ENCODE measurements at regions not wholly inside any gene's neighbourhood (a gene's known extent, or its start where the extent isn't known, plus 50 kb on each side); places are given as distances from the start of the nearest gene placed in this dataset.
"Not testable (repeated sequence)": the region's sequence is repeated elsewhere in the genome, so short reads cannot be mapped to it uniquely, and the experiment has no call there.

DNA sequence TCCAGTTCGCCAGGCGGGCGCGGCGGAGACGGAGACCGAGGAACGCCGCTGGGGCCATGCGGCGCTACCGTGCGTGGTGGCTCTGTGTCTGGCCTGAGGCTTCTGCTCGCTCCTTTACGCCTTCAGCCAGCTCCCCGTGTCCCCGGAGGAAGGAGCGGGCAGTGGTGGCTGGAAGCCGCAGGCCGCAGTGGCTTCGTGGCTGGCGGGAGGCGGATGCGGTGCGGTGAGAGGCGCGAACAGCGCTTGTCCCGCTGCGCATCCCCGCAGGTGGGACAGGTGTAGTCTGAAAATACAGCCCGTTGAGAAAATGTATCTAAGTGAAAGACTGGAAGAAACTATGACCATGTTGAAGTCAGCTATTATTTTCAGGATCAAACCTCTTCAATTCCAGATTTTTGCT, 796.5 kb downstream of the FOXD4L5 start:
- H2BK5ac ChIP-seq (ENCODE audit: low read depth, low read length); H3K56ac ChIP-seq (replicated peaks; ENCODE audit: insufficient read length, low read depth, low read length); H3K9ac ChIP-seq (replicated peaks in 1 of 4; ENCODE audit: extremely low read depth in 1 of 4, low read depth in 3 of 4, low read length in 3 of 4); FAIRE-seq; H3K9me3 ChIP-seq (ENCODE audit: insufficient read depth in 2 of 2, low read depth in 1 of 2, low read length in 1 of 2); H3K4me1 ChIP-seq (replicated peaks in 1 of 4; ENCODE audit: control insufficient read depth in 3 of 4, insufficient read depth in 4 of 4, low read length in 3 of 4); H2BK15ac ChIP-seq (ENCODE audit: low read length); H2AK5ac ChIP-seq (ENCODE audit: low read depth, low read length); H3K4me2 ChIP-seq (ENCODE audit: insufficient read depth in 1 of 2, low read depth in 2 of 2, low read length in 2 of 2); H4K5ac ChIP-seq (ENCODE audit: insufficient read length, low read depth, low read length); DNase-seq (ENCODE audit: low read depth in 1 of 2, low spot score in 2 of 2); H3K27ac ChIP-seq (ENCODE audit: low read depth, low read length); H3K14ac ChIP-seq (ENCODE audit: insufficient read length); H3K4me3 ChIP-seq (ENCODE audit: extremely low read depth in 1 of 4, insufficient read depth in 2 of 4, low read depth in 3 of 4, low read length in 4 of 4); H2BK120ac ChIP-seq (replicated peaks; ENCODE audit: low read depth, low read length); H3K23ac ChIP-seq (ENCODE audit: insufficient read length); H3K23me2 ChIP-seq (ENCODE audit: low read depth, low read length); H2BK12ac ChIP-seq (ENCODE audit: low read depth, low read length); H4K8ac ChIP-seq (ENCODE audit: extremely low read depth, insufficient read depth, low read length); H3K36me3 ChIP-seq (ENCODE audit: control insufficient read depth in 2 of 4, insufficient read depth in 4 of 4, low read length in 3 of 4); H3K79me1 ChIP-seq (ENCODE audit: low read depth, low read length); H3K4ac ChIP-seq (replicated peaks; ENCODE audit: insufficient read length, low read depth, low read length); H3K27me3 ChIP-seq (replicated peaks in 1 of 4; ENCODE audit: control insufficient read depth in 3 of 4, extremely low read depth in 1 of 4, insufficient read depth in 3 of 4, low read length in 3 of 4); POLR2A ChIA-PET (ENCODE audit: partially characterized antibody); H4K91ac ChIP-seq (replicated peaks; ENCODE audit: insufficient read length, low read length); H4K20me1 ChIP-seq (replicated peaks in 1 of 2; ENCODE audit: control insufficient read depth in 1 of 2, insufficient read depth in 2 of 2, low read length in 2 of 2); H2AFZ ChIP-seq (ENCODE audit: low read length); H2BK20ac ChIP-seq (ENCODE audit: low read length); H3K79me2 ChIP-seq (ENCODE audit: control insufficient read depth in 1 of 2, insufficient read depth in 2 of 2, low read length in 2 of 2); CTCF ChIA-PET (ENCODE audit: partially characterized antibody); H3K18ac ChIP-seq (ENCODE audit: extremely low read depth, low read length): not testable (repeated sequence)
- WGBS, 2 experiments (ENCODE audit: extremely low coverage in 1 of 2, insufficient coverage in 1 of 2, insufficient read length in 1 of 2, insufficient replicate concordance in 2 of 2, low coverage in 1 of 2, low lambda C conversion rate in 2 of 2, missing lambda C conversion rate in 1 of 2): 93% methylated on average over 20 of the region's 32 CpGs; no CpG with 5 or more reads in 1 of the 2 experiments

- H3K9ac ChIP-seq (replicated peaks in 1 of 4; ENCODE audit: extremely low read depth in 1 of 4, low read depth in 3 of 4, low read length in 3 of 4); H3K27ac ChIP-seq (ENCODE audit: low read depth, low read length); H4K20me1 ChIP-seq (replicated peaks in 1 of 2; ENCODE audit: control insufficient read depth in 1 of 2, insufficient read depth in 2 of 2, low read length in 2 of 2); H3K36me3 ChIP-seq (ENCODE audit: control insufficient read depth in 2 of 4, insufficient read depth in 4 of 4, low read length in 3 of 4); H2BK120ac ChIP-seq (replicated peaks; ENCODE audit: low read depth, low read length); H2BK12ac ChIP-seq (ENCODE audit: low read depth, low read length); H3K79me1 ChIP-seq (ENCODE audit: low read depth, low read length); H3K27me3 ChIP-seq (replicated peaks in 1 of 4; ENCODE audit: control insufficient read depth in 3 of 4, extremely low read depth in 1 of 4, insufficient read depth in 3 of 4, low read length in 3 of 4); H3K56ac ChIP-seq (replicated peaks; ENCODE audit: insufficient read length, low read depth, low read length); H2BK5ac ChIP-seq (ENCODE audit: low read depth, low read length); H3K4me2 ChIP-seq (ENCODE audit: insufficient read depth in 1 of 2, low read depth in 2 of 2, low read length in 2 of 2); H3K4me3 ChIP-seq (ENCODE audit: extremely low read depth in 1 of 4, insufficient read depth in 2 of 4, low read depth in 3 of 4, low read length in 4 of 4); H2BK15ac ChIP-seq (ENCODE audit: low read length); H2BK20ac ChIP-seq (ENCODE audit: low read length); H4K5ac ChIP-seq (ENCODE audit: insufficient read length, low read depth, low read length); H4K8ac ChIP-seq (ENCODE audit: extremely low read depth, insufficient read depth, low read length); H3K23ac ChIP-seq (ENCODE audit: insufficient read length); H3K18ac ChIP-seq (ENCODE audit: extremely low read depth, low read length); H3K4ac ChIP-seq (replicated peaks; ENCODE audit: insufficient read length, low read depth, low read length); H2AFZ ChIP-seq (ENCODE audit: low read length); H3K23me2 ChIP-seq (ENCODE audit: low read depth, low read length); H3K14ac ChIP-seq (ENCODE audit: insufficient read length); H3K4me1 ChIP-seq (replicated peaks in 1 of 4; ENCODE audit: control insufficient read depth in 3 of 4, insufficient read depth in 4 of 4, low read length in 3 of 4); H4K91ac ChIP-seq (replicated peaks; ENCODE audit: insufficient read length, low read length); H3K79me2 ChIP-seq (ENCODE audit: control insufficient read depth in 1 of 2, insufficient read depth in 2 of 2, low read length in 2 of 2); H3K9me3 ChIP-seq (ENCODE audit: insufficient read depth in 2 of 2, low read depth in 1 of 2, low read length in 1 of 2); POLR2A ChIA-PET (ENCODE audit: partially characterized antibody); FAIRE-seq; H2AK5ac ChIP-seq (ENCODE audit: low read depth, low read length); CTCF ChIA-PET (ENCODE audit: partially characterized antibody): not testable (repeated sequence)
- 93% methylated on average over 6 of the region's 15 CpGs; no CpG with 5 or more reads in 1 of the 2 experiments for WGBS, 2 experiments (ENCODE audit: extremely low coverage in 1 of 2, insufficient coverage in 1 of 2, insufficient read length in 1 of 2, insufficient replicate concordance in 2 of 2, low coverage in 1 of 2, low lambda C conversion rate in 2 of 2, missing lambda C conversion rate in 1 of 2)
- DNase-seq (ENCODE audit: low read depth in 1 of 2, low spot score in 2 of 2): peak in 1 of 2 experiments; percentile 47
These were observed 798.9 kb downstream of the FOXD4L5 start for GRCh38 chr9:64486067-64486466.
